Urinary bladder (tissue), 3 donors: ENCODE measurements at regions not wholly inside any gene's neighbourhood (a gene's known extent, or its start where the extent isn't known, plus 50 kb on each side); places are given as distances from the start of the nearest gene placed in this dataset.

Source experiments
- DNase-seq: peaks from one replicate; pipeline ENCODE4 v3.0.0-alpha.2; 2015; ENCODE audit errors: extremely low spot score
- H3K27ac ChIP-seq: one replicate; pipeline ENCODE4 v1.5.1; 2013; ENCODE audit warnings: low read depth, mild to moderate bottlenecking, moderate library complexity
- H3K36me3 ChIP-seq: one replicate; pipeline ENCODE4 v1.6.1; 2013; ENCODE audit warnings: mild to moderate bottlenecking, moderate library complexity; ENCODE audit not compliant: insufficient read depth
- H3K4me1 ChIP-seq: one replicate; pipeline ENCODE4 v1.6.1; 2013; ENCODE audit warnings: mild to moderate bottlenecking, moderate library complexity; ENCODE audit not compliant: insufficient read depth
- H3K4me3 ChIP-seq: one replicate; pipeline ENCODE4 v1.5.1; 2013; ENCODE audit warnings: low read depth, low read length
- WGBS: extraction: QIAGEN DNeasy Blood & Tissue Kit; methylation state at CpG from one replicate; pipeline ENCODE4 v1.1.7; 2013; 5-methylcytosine and 5-hydroxymethylcytosine counted together
- donor health status: healthy with polysubstance abuse.
- donor health status: healthy.

- no peak overlapping the region for H3K4me3 ChIP-seq
- no peak overlapping the region for H3K27ac ChIP-seq
- H3K36me3 ChIP-seq = no peaks in the 10 kb centered on the region
- H3K4me1 ChIP-seq = no peaks in the 10 kb centered on the region
- WGBS = 80% methylated on average over 21 of the region's 21 CpGs
- DNase-seq = no peak
Observed at GRCh38 chr5:176737746-176738636, 72.4 kb upstream of the UNC5A start.

- DNase-seq = no peak
- H3K27ac ChIP-seq = no peak overlapping the region
- no peak overlapping the region for H3K4me3 ChIP-seq
- H3K36me3 ChIP-seq = no peaks in the 10 kb centered on the region
- peaks cover 1% of the 10 kb centered on the region for H3K4me1 ChIP-seq
- WGBS = 69% methylated on average over 10 of the region's 10 CpGs
Observed at GRCh38 chr5:176738637-176739250, 71.6 kb upstream of the UNC5A start.

- WGBS = 30% methylated on average over 26 of the region's 26 CpGs
- no peak for DNase-seq
- no peak overlapping the region for H3K27ac ChIP-seq
- no peaks in the 10 kb centered on the region for H3K36me3 ChIP-seq
- peaks cover 1% of the 10 kb centered on the region for H3K4me1 ChIP-seq
- H3K4me3 ChIP-seq = no peak overlapping the region
Observed at GRCh38 chr5:176739461-176740051, 70.8 kb upstream of the UNC5A start.

- Histone ChIP-seq H3K4me1 (peaks cover 1% of the 10 kb centered on the region), H3K36me3 (no peaks in the 10 kb centered on the region), H3K4me3 (no peak overlapping the region), H3K27ac (no peak overlapping the region)
- DNase-seq = no peak
- 69% methylated on average over 16 of the region's 16 CpGs for WGBS
Observed at GRCh38 chr5:176740131-176740701, 70.1 kb upstream of the UNC5A start.

- Histone ChIP-seq H3K4me1 (peaks cover 1% of the 10 kb centered on the region), H3K27ac (no peak overlapping the region), H3K36me3 (no peaks in the 10 kb centered on the region), H3K4me3 (no peak overlapping the region)
- no peak for DNase-seq
- 80% methylated on average over 24 of the region's 24 CpGs for WGBS
Observed at GRCh38 chr5:176740702-176741496, 69.5 kb upstream of the UNC5A start.

GRCh38 chr5:176741561-176742211 is 68.7 kb upstream of the UNC5A start:
- H3K4me3 ChIP-seq = no peak overlapping the region
- H3K27ac ChIP-seq = no peak overlapping the region
- H3K4me1 ChIP-seq = peaks cover 1% of the 10 kb centered on the region
- 60% methylated on average over 11 of the region's 11 CpGs for WGBS
- H3K36me3 ChIP-seq = no peaks in the 10 kb centered on the region
- DNase-seq = no peak

- no peak overlapping the region for H3K27ac ChIP-seq
- H3K36me3 ChIP-seq = no peaks in the 10 kb centered on the region
- no peak for DNase-seq
- 43% methylated on average over 10 of the region's 10 CpGs for WGBS
- no peak overlapping the region for H3K4me3 ChIP-seq
- H3K4me1 ChIP-seq = peaks cover 1% of the 10 kb centered on the region
Observed at GRCh38 chr5:176742246-176743105, 67.9 kb upstream of the UNC5A start.

GRCh38 chr5:176743136-176743861 is 67.1 kb upstream of the UNC5A start:
- DNase-seq = no peak
- WGBS = 3% methylated on average over 54 of the region's 54 CpGs
- no peak overlapping the region for H3K27ac ChIP-seq
- H3K36me3 ChIP-seq = no peaks in the 10 kb centered on the region
- H3K4me3 ChIP-seq = peak overlapping the region; percentile 8
- peaks cover 1% of the 10 kb centered on the region for H3K4me1 ChIP-seq

- H3K4me1 ChIP-seq = peaks cover 1% of the 10 kb centered on the region
- no peak overlapping the region for H3K27ac ChIP-seq
- H3K4me3 ChIP-seq = no peak overlapping the region
- no peaks in the 10 kb centered on the region for H3K36me3 ChIP-seq
- WGBS = 26% methylated on average over 25 of the region's 25 CpGs
- DNase-seq = no peak
Observed at GRCh38 chr5:176743868-176744583, 66.3 kb upstream of the UNC5A start.

- Histone ChIP-seq H3K4me1 (peaks cover 1% of the 10 kb centered on the region), H3K27ac (no peak overlapping the region), H3K4me3 (no peak overlapping the region), H3K36me3 (no peaks in the 10 kb centered on the region)
- DNase-seq = no peak
- WGBS = 58% methylated on average over 8 of the region's 8 CpGs
Observed at GRCh38 chr5:176744584-176744965, 65.8 kb upstream of the UNC5A start.

- 93% methylated on average over 5 of the region's 5 CpGs for WGBS
- H3K27ac ChIP-seq = no peak overlapping the region
- no peaks in the 10 kb centered on the region for H3K36me3 ChIP-seq
- H3K4me1 ChIP-seq = peaks cover 1% of the 10 kb centered on the region
- no peak for DNase-seq
- H3K4me3 ChIP-seq = no peak overlapping the region
Observed at GRCh38 chr5:176747670-176748072, 62.7 kb upstream of the UNC5A start.
